MM.1S (cell line): ENCODE measurements at regions not wholly inside any gene's neighbourhood (a gene's known extent, or its start where the extent isn't known, plus 50 kb on each side); places are given as distances from the start of the nearest gene placed in this dataset.

Experiments
- DNase-seq: peaks from one replicate; pipeline ENCODE4 v3.0.0-alpha.2; 2015
- H2AFZ ChIP-seq: fragments of 300-600 bp; sonication (generic); 2 replicates; pipeline ENCODE4 v1.6.0; 2016; ENCODE audit warnings: antibody characterized with exemption, low read length
- H3F3A ChIP-seq: fragments of 300-600 bp; sonication (generic); 2 replicates; pipeline ENCODE4 v1.6.1; 2016; ENCODE audit warnings: mild to moderate bottlenecking, antibody characterized with exemption, low read length, moderate library complexity, mixed read lengths; ENCODE audit not compliant: insufficient read depth
- H3K27ac ChIP-seq: fragments of 300-600 bp; sonication (generic); 2 replicates; pipeline ENCODE4 v1.5.1; 2016; ENCODE audit warnings: mild to moderate bottlenecking, low read length
- H3K27me3 ChIP-seq: fragments of 300-600 bp; sonication (generic); replicated peaks from 2 replicates; pipeline ENCODE4 v1.6.0; 2016; ENCODE audit warnings: low read length; ENCODE audit not compliant: insufficient read depth
- H3K36me3 ChIP-seq: fragments of 300-600 bp; sonication (generic); replicated peaks from 2 replicates; pipeline ENCODE4 v1.6.1; 2016; ENCODE audit warnings: mild to moderate bottlenecking, low read length, mixed read lengths; ENCODE audit not compliant: insufficient read depth
- H3K4me1 ChIP-seq: fragments of 300-600 bp; sonication (generic); 2 replicates; pipeline ENCODE4 v1.6.1; 2016; ENCODE audit warnings: low read length, mixed read lengths
- H3K4me2 ChIP-seq: fragments of 300-600 bp; sonication (generic); 2 replicates; pipeline ENCODE4 v1.6.0; 2016; ENCODE audit warnings: low read depth, low read length
- H3K4me3 ChIP-seq: fragments of 300-600 bp; sonication (generic); 2 replicates; pipeline ENCODE4 v1.5.1; 2016; ENCODE audit warnings: low read length, mixed read lengths
- H3K79me2 ChIP-seq: fragments of 300-600 bp; sonication (generic); 2 replicates; pipeline ENCODE4 v1.6.1; 2016; ENCODE audit warnings: mixed run types, low read length, mixed read lengths
- H3K9ac ChIP-seq: fragments of 300-600 bp; sonication (generic); 2 replicates; pipeline ENCODE4 v1.6.1; 2016; ENCODE audit warnings: low read length, mixed read lengths
- H3K9me2 ChIP-seq: fragments of 300-600 bp; sonication (generic); replicated peaks from 2 replicates; pipeline ENCODE4 v1.6.1; 2016; ENCODE audit warnings: mild to moderate bottlenecking, low read length, mixed read lengths; ENCODE audit not compliant: insufficient read depth
- H3K9me3 ChIP-seq: fragments of 300-600 bp; sonication (generic); replicated peaks from 2 replicates; pipeline ENCODE4 v1.6.1; 2016; ENCODE audit warnings: mild to moderate bottlenecking, low read length, mixed read lengths; ENCODE audit not compliant: insufficient read depth
- H4K20me1 ChIP-seq: fragments of 300-600 bp; sonication (generic); 2 replicates; pipeline ENCODE4 v1.6.1; 2016; ENCODE audit warnings: mild to moderate bottlenecking, low read length, moderate library complexity, mixed read lengths; ENCODE audit not compliant: insufficient read depth
- CTCF ChIP-seq: fragments of 300-600 bp; sonication (generic); IDR thresholded peaks from 2 replicates; pipeline ENCODE4 v1.5.1; 2016; ENCODE audit warnings: antibody characterized with exemption, low read length, mixed read lengths
- EZH2 ChIP-seq: fragments of 300-600 bp; sonication (generic); optimal IDR thresholded peaks from 2 replicates; pipeline ENCODE3; 2017; ENCODE audit warnings: low read depth, mild to moderate bottlenecking, antibody characterized with exemption, low read length, mixed read lengths
- EZH2phosphoT487 ChIP-seq: fragments of 300-600 bp; sonication (generic); IDR thresholded peaks from 2 replicates; pipeline ENCODE4 v1.6.1; 2018; ENCODE audit warnings: antibody characterized with exemption, low read length

- TF ChIP-seq CTCF (no peak), EZH2phosphoT487 (no peak), EZH2 (no peak)
- no peaks in the 10 kb centered on the region for H3K9me3 ChIP-seq
- no peaks in the 10 kb centered on the region for H3K79me2 ChIP-seq
- no peak overlapping the region for H3K4me2 ChIP-seq
- no peaks in the 10 kb centered on the region for H4K20me1 ChIP-seq
- DNase-seq, result no peak
- H3K9me2 ChIP-seq, result no peaks in the 10 kb centered on the region
- H3K27ac ChIP-seq, result no peak overlapping the region
- H3F3A ChIP-seq, result no peaks in the 10 kb centered on the region
- H3K9ac ChIP-seq, result no peak overlapping the region
- no peaks in the 10 kb centered on the region for H3K4me1 ChIP-seq
- H3K36me3 ChIP-seq, result no peaks in the 10 kb centered on the region
- no peak overlapping the region for H2AFZ ChIP-seq
- H3K27me3 ChIP-seq, result no peaks in the 10 kb centered on the region
- H3K4me3 ChIP-seq, result no peak overlapping the region
These were observed 184.7 kb upstream of the PRSS16 start for GRCh38 chr6:27062755-27063154.

GRCh38 chr6:27065183-27065582 lies 182.3 kb upstream of the PRSS16 start:
- Histone ChIP-seq H3K9me2 (no peaks in the 10 kb centered on the region), H3K27me3 (no peaks in the 10 kb centered on the region), H4K20me1 (no peaks in the 10 kb centered on the region), H3K4me3 (no peak overlapping the region), H2AFZ (no peak overlapping the region), H3K9me3 (no peaks in the 10 kb centered on the region), H3K27ac (no peak overlapping the region), H3F3A (no peaks in the 10 kb centered on the region), H3K79me2 (no peaks in the 10 kb centered on the region), H3K4me1 (no peaks in the 10 kb centered on the region), H3K9ac (no peak overlapping the region), H3K36me3 (no peaks in the 10 kb centered on the region), H3K4me2 (no peak overlapping the region)
- no peak for TF ChIP-seq EZH2
- no peak for TF ChIP-seq EZH2phosphoT487
- no peak for TF ChIP-seq CTCF
- DNase-seq, result no peak

GRCh38 chr6:27066381-27066780 lies 181.1 kb upstream of the PRSS16 start:
- Histone ChIP-seq H3K9me2 (no peaks in the 10 kb centered on the region), H3K9ac (no peak overlapping the region), H3K9me3 (no peaks in the 10 kb centered on the region), H3K27ac (no peak overlapping the region), H3K4me3 (no peak overlapping the region), H3K4me1 (no peaks in the 10 kb centered on the region), H3K79me2 (no peaks in the 10 kb centered on the region), H3K4me2 (no peak overlapping the region), H3F3A (no peaks in the 10 kb centered on the region), H3K27me3 (no peaks in the 10 kb centered on the region), H4K20me1 (no peaks in the 10 kb centered on the region), H2AFZ (no peak overlapping the region), H3K36me3 (no peaks in the 10 kb centered on the region)
- TF ChIP-seq EZH2 (no peak), EZH2phosphoT487 (no peak), CTCF (no peak)
- DNase-seq, result no peak
